ENCODE measurements at regions not wholly inside any gene's neighbourhood (a gene's known extent, or its start where the extent isn't known, plus 50 kb on each side); places are given as distances from the start of the nearest gene placed in this dataset.

DNA sequence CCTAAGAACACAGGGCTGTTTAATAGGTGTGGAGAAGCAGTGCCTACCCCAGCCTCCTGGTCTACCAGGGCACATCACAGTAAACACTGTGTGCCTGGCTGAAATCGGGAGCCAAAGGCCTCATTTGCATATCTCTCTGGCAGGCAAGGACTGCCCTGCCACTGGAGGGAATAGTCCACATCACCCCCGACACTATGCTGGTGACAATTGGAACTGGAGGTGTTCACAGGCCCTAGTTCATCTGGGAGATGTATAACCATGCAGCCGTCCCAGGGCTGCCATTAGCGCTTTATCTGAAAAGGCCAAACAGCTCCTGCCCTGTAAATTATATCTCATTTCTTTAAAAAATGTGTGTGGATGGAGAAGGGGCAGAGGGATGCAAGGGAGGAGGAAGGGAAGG lies 150.3 kb downstream of the LINC00237 start:
- no peak overlapping the region for H2BK5ac ChIP-seq (ENCODE audit: low read length)
- H4K91ac ChIP-seq (ENCODE audit: low read depth, low read length, poor library complexity), result no peak overlapping the region
- DNase-seq (ENCODE audit: low spot score), result no peak
- peaks cover 0 to 2% (median 0%) of the 10 kb centered on the region in 3 experiments for H3K27me3 ChIP-seq (ENCODE audit: control insufficient read depth in 3 of 3, insufficient read depth in 3 of 3, low read depth in 1 of 3, low read length in 3 of 3)
- no peak overlapping the region for H2BK15ac ChIP-seq (ENCODE audit: low read length)
- H3K9me3 ChIP-seq (replicated peaks in 1 of 2; ENCODE audit: control insufficient read depth in 2 of 2, insufficient read depth in 1 of 2, low read depth in 1 of 2, low read length in 2 of 2), result no peaks in the 10 kb centered on the region
- H3K9ac ChIP-seq (ENCODE audit: low read depth, low read length, poor library complexity), result no peak overlapping the region
- no peaks in the 10 kb centered on the region for H3K36me3 ChIP-seq (replicated peaks in 1 of 2; ENCODE audit: control insufficient read depth in 2 of 2, insufficient read depth in 2 of 2, low read length in 2 of 2)
- no CpG with 5 or more reads among the region's 4 CpGs for WGBS, 2 donors (ENCODE audit: extremely low coverage in 2 of 2, insufficient read length in 2 of 2, insufficient replicate concordance in 1 of 2)
- peak overlapping the region; percentile 8 for H3K18ac ChIP-seq (ENCODE audit: low read length)
- no peak overlapping the region for H3K23ac ChIP-seq (ENCODE audit: low read depth, low read length, poor library complexity)
- H3K4ac ChIP-seq (ENCODE audit: low read length), result no peak overlapping the region
- H3K27ac ChIP-seq (replicated peaks; ENCODE audit: low read length), result no peak overlapping the region
- peaks cover 0 to 8% of the 10 kb centered on the region in 2 donors for H3K4me1 ChIP-seq (ENCODE audit: control insufficient read depth in 2 of 2, insufficient read depth in 1 of 2, low read depth in 1 of 2, low read length in 2 of 2)
- no peaks in the 10 kb centered on the region for H3K79me1 ChIP-seq (ENCODE audit: low read depth, low read length)
- H3K4me2 ChIP-seq (ENCODE audit: insufficient read depth, low read length, poor library complexity, severe bottlenecking), result no peak overlapping the region
- H2BK12ac ChIP-seq (ENCODE audit: low read length), result no peak overlapping the region
- H4K8ac ChIP-seq (ENCODE audit: low read depth, low read length), result no peak overlapping the region
- no peak overlapping the region for H3K4me3 ChIP-seq (ENCODE audit: low read length in 2 of 2)
- H3K14ac ChIP-seq (ENCODE audit: low read length), result no peak overlapping the region
- no peak overlapping the region for H2AFZ ChIP-seq (ENCODE audit: low read length)
- H2AK5ac ChIP-seq (ENCODE audit: low read depth, low read length), result no peak overlapping the region
- no peak overlapping the region for H2BK120ac ChIP-seq (ENCODE audit: low read depth, low read length)

GRCh38 chr20:20953738-20954618 lies 152.2 kb downstream of the LINC00237 start:
- Histone ChIP-seq H3K36me3 (replicated peaks in 1 of 2; ENCODE audit: control insufficient read depth in 2 of 2, insufficient read depth in 2 of 2, low read length in 2 of 2) (no peaks in the 10 kb centered on the region), H3K27me3 (ENCODE audit: control insufficient read depth in 3 of 3, insufficient read depth in 3 of 3, low read depth in 1 of 3, low read length in 3 of 3) (peaks cover 0 to 2% (median 0%) of the 10 kb centered on the region in 3 experiments), H4K91ac (ENCODE audit: low read depth, low read length, poor library complexity) (no peak overlapping the region), H2BK15ac (ENCODE audit: low read length) (no peak overlapping the region), H3K4me3 (ENCODE audit: low read length in 2 of 2) (no peak overlapping the region), H3K4ac (ENCODE audit: low read length) (no peak overlapping the region), H2BK12ac (ENCODE audit: low read length) (no peak overlapping the region), H3K9me3 (replicated peaks in 1 of 2; ENCODE audit: control insufficient read depth in 2 of 2, insufficient read depth in 1 of 2, low read depth in 1 of 2, low read length in 2 of 2) (no peaks in the 10 kb centered on the region), H3K4me1 (ENCODE audit: control insufficient read depth in 2 of 2, insufficient read depth in 1 of 2, low read depth in 1 of 2, low read length in 2 of 2) (peaks cover 0 to 6% of the 10 kb centered on the region in 2 donors), H3K18ac (ENCODE audit: low read length) (no peak overlapping the region), H2BK120ac (ENCODE audit: low read depth, low read length) (no peak overlapping the region), H3K14ac (ENCODE audit: low read length) (no peak overlapping the region), H2BK5ac (ENCODE audit: low read length) (no peak overlapping the region), H3K79me1 (ENCODE audit: low read depth, low read length) (no peaks in the 10 kb centered on the region), H3K23ac (ENCODE audit: low read depth, low read length, poor library complexity) (no peak overlapping the region), H3K9ac (ENCODE audit: low read depth, low read length, poor library complexity) (no peak overlapping the region), H3K4me2 (ENCODE audit: insufficient read depth, low read length, poor library complexity, severe bottlenecking) (no peak overlapping the region), H3K27ac (replicated peaks; ENCODE audit: low read length) (no peak overlapping the region), H4K8ac (ENCODE audit: low read depth, low read length) (no peak overlapping the region), H2AK5ac (ENCODE audit: low read depth, low read length) (no peak overlapping the region), H2AFZ (ENCODE audit: low read length) (no peak overlapping the region)
- no peak for DNase-seq (ENCODE audit: low spot score)
- no CpG with 5 or more reads among the region's 11 CpGs for WGBS, 2 donors (ENCODE audit: extremely low coverage in 2 of 2, insufficient read length in 2 of 2, insufficient replicate concordance in 1 of 2)

DNA sequence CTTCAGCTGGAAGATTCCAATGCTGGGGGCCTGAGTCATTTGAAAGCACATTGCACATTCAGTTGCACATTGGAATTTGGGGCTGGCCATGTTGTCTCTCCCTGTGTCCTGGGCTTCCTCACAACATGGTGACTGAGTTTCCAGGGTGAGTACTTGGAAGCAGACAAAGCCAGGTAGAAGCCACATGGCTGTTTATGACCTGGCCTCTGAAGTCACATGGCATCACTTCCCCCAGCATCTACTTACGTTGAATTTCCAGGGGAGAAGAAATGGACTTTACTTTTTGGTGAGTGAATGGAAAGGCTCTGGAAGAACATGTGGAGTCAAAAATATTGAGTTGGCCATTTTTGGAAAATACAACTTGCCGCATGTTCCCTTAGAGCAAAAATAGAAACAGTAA lies 155.5 kb downstream of the LINC00237 start:
- WGBS, 2 donors (ENCODE audit: extremely low coverage in 2 of 2, insufficient read length in 2 of 2, insufficient replicate concordance in 1 of 2), result no CpG with 5 or more reads among the region's 2 CpGs

DNA sequence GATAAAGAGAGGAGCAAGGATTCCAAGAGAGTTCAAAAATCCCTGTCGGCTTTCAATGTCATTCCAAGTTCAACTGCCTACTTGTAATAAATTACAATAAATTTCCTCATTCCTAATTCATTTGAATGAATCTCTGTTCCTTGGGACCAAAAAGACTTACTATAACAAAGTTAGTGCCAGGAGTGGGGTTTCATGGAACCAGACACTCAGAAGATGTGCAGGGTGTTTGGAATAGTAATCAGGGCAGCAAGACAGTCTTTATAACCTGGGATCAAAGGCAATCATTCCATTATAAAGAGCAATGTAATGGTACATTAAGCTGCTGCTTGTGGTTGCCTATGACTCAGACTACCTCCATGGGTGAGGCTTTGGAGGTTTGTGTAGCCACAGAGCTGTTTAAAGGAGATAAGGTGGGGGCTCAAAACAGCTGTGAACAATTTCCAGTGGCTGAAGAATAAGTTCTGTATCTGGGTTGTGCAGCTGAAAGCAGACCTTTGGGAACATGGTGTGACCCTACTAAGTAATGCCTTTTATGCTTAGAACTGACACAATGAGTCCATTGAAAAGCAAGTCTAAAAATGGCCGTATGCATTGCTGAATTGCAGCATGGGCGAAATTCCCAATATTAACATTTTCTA lies 159.9 kb downstream of the LINC00237 start:
- Histone ChIP-seq H3K4me3 (ENCODE audit: low read length in 2 of 2) (no peak overlapping the region), H3K4me1 (ENCODE audit: control insufficient read depth in 2 of 2, insufficient read depth in 1 of 2, low read depth in 1 of 2, low read length in 2 of 2) (no peaks in the 10 kb centered on the region), H2BK120ac (ENCODE audit: low read depth, low read length) (no peak overlapping the region), H4K91ac (ENCODE audit: low read depth, low read length, poor library complexity) (no peak overlapping the region), H2BK5ac (ENCODE audit: low read length) (no peak overlapping the region), H3K79me1 (ENCODE audit: low read depth, low read length) (no peaks in the 10 kb centered on the region), H3K9ac (ENCODE audit: low read depth, low read length, poor library complexity) (no peak overlapping the region), H2AFZ (ENCODE audit: low read length) (no peak overlapping the region), H4K8ac (ENCODE audit: low read depth, low read length) (no peak overlapping the region), H3K4me2 (ENCODE audit: insufficient read depth, low read length, poor library complexity, severe bottlenecking) (no peak overlapping the region), H3K4ac (ENCODE audit: low read length) (no peak overlapping the region), H2BK12ac (ENCODE audit: low read length) (no peak overlapping the region), H3K36me3 (replicated peaks in 1 of 2; ENCODE audit: control insufficient read depth in 2 of 2, insufficient read depth in 2 of 2, low read length in 2 of 2) (no peaks in the 10 kb centered on the region), H3K27me3 (ENCODE audit: control insufficient read depth in 3 of 3, insufficient read depth in 3 of 3, low read depth in 1 of 3, low read length in 3 of 3) (no peaks in the 10 kb centered on the region), H3K27ac (replicated peaks; ENCODE audit: low read length) (no peak overlapping the region), H3K23ac (ENCODE audit: low read depth, low read length, poor library complexity) (no peak overlapping the region), H2BK15ac (ENCODE audit: low read length) (no peak overlapping the region), H3K14ac (ENCODE audit: low read length) (no peak overlapping the region), H3K9me3 (replicated peaks in 1 of 2; ENCODE audit: control insufficient read depth in 2 of 2, insufficient read depth in 1 of 2, low read depth in 1 of 2, low read length in 2 of 2) (peaks cover 0 to 3% of the 10 kb centered on the region in 2 donors), H3K18ac (ENCODE audit: low read length) (no peak overlapping the region), H2AK5ac (ENCODE audit: low read depth, low read length) (no peak overlapping the region)
- no peak for DNase-seq (ENCODE audit: low spot score)
- no CpG with 5 or more reads among the region's 3 CpGs for WGBS, 2 donors (ENCODE audit: extremely low coverage in 2 of 2, insufficient read length in 2 of 2, insufficient replicate concordance in 1 of 2)

More for the DNA sequence above, 155.5 kb downstream of the LINC00237 start:
- Histone ChIP-seq H3K4me3 (ENCODE audit: low read length in 2 of 2) (no peak overlapping the region), H3K79me1 (ENCODE audit: low read depth, low read length) (no peaks in the 10 kb centered on the region), H3K4me1 (ENCODE audit: control insufficient read depth in 2 of 2, insufficient read depth in 1 of 2, low read depth in 1 of 2, low read length in 2 of 2) (no peaks in the 10 kb centered on the region), H3K23ac (ENCODE audit: low read depth, low read length, poor library complexity) (no peak overlapping the region), H3K4me2 (ENCODE audit: insufficient read depth, low read length, poor library complexity, severe bottlenecking) (no peak overlapping the region), H3K9me3 (replicated peaks in 1 of 2; ENCODE audit: control insufficient read depth in 2 of 2, insufficient read depth in 1 of 2, low read depth in 1 of 2, low read length in 2 of 2) (peaks cover 0 to 3% of the 10 kb centered on the region in 2 donors), H2BK120ac (ENCODE audit: low read depth, low read length) (no peak overlapping the region), H3K4ac (ENCODE audit: low read length) (no peak overlapping the region), H2AFZ (ENCODE audit: low read length) (no peak overlapping the region), H3K27me3 (ENCODE audit: control insufficient read depth in 3 of 3, insufficient read depth in 3 of 3, low read depth in 1 of 3, low read length in 3 of 3) (peaks cover 0 to 2% (median 0%) of the 10 kb centered on the region in 3 experiments), H2BK12ac (ENCODE audit: low read length) (no peak overlapping the region), H4K8ac (ENCODE audit: low read depth, low read length) (no peak overlapping the region), H2AK5ac (ENCODE audit: low read depth, low read length) (no peak overlapping the region), H3K36me3 (replicated peaks in 1 of 2; ENCODE audit: control insufficient read depth in 2 of 2, insufficient read depth in 2 of 2, low read length in 2 of 2) (no peaks in the 10 kb centered on the region), H3K18ac (ENCODE audit: low read length) (no peak overlapping the region), H2BK5ac (ENCODE audit: low read length) (no peak overlapping the region), H2BK15ac (ENCODE audit: low read length) (no peak overlapping the region), H3K14ac (ENCODE audit: low read length) (no peak overlapping the region), H4K91ac (ENCODE audit: low read depth, low read length, poor library complexity) (no peak overlapping the region), H3K27ac (replicated peaks; ENCODE audit: low read length) (no peak overlapping the region), H3K9ac (ENCODE audit: low read depth, low read length, poor library complexity) (no peak overlapping the region)
- no peak for DNase-seq (ENCODE audit: low spot score)
